Activated CD4-positive, alpha-beta T cell treated with anti-CD3 and anti-CD28 coated beads, Interleukin-2, amount 10 ng/mL, durations not matched to agents 7 days and 5 days (primary cell): ENCODE measurements at regions not wholly inside any gene's neighbourhood (a gene's known extent, or its start where the extent isn't known, plus 50 kb on each side); places are given as distances from the start of the nearest gene placed in this dataset.

Experiments
- CTCF ChIA-PET: fragments of 350-600 bp; sonication (Branson Sonifier 250); formaldehyde crosslinking; loops from one replicate; lab custom pipeline; 2021; ENCODE audit warnings: antibody characterized with exemption; lab: Charles Lee
- POLR2A ChIA-PET: fragments of 350-600 bp; sonication (Branson Sonifier 250); formaldehyde crosslinking; loops from one replicate; lab custom pipeline; 2021; ENCODE audit warnings: antibody characterized with exemption; lab: Charles Lee
- DNase-seq: peaks from one replicate; pipeline ENCODE4 v3.0.0-alpha.2; 2020
- H3K27ac Mint-ChIP-seq: one replicate; pipeline ENCODE4 v1.8.0; 2021; ENCODE audit warnings: mild to moderate bottlenecking, moderate library complexity, mixed read lengths
- H3K27me3 Mint-ChIP-seq: one replicate; pipeline ENCODE4 v1.8.0; 2021; ENCODE audit warnings: mixed read lengths
- H3K36me3 Mint-ChIP-seq: one replicate; pipeline ENCODE4 v1.8.0; 2021; ENCODE audit warnings: low read depth, mixed read lengths
- H3K4me1 Mint-ChIP-seq: one replicate; pipeline ENCODE4 v1.8.0; 2021; ENCODE audit warnings: mixed read lengths
- H3K4me3 Mint-ChIP-seq: one replicate; pipeline ENCODE4 v1.8.0; 2021; ENCODE audit warnings: mild to moderate bottlenecking, moderate library complexity, mixed read lengths
- H3K9me3 Mint-ChIP-seq: one replicate; pipeline ENCODE4 v1.8.0; 2021; ENCODE audit warnings: mixed read lengths

DNA sequence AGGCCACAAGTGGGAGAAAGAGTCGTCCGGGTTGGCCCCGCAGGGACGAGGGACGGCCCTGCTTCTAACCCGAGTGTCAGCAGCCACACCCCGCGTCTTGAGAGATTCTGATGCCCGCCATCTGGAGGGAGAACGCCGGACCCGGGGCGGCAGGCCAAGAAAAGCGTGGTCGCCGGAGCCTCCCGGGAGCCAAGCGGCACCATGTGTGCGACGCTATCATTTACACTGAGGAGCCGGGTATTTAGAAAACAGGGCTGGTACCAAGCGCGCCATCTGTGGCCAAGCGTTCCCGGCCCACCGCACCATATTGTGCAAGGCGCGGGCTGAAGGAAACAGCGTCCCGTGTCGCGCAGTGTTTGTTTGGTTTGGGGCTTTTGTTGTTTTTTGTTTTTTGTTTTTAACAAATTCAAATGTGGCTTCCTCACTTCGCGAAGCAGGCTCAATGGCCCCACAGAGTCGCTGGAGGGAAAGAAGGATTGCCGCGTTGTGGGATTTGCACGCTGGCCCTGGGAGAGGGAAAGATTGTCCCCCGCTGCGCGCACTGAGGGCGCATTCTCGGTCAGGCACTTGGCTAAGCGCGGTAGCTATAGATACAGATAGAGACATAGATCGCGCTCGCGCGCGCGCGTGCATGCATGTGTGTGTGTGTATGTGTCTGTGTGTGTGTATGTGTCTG lies 153.8 kb downstream of the BCL11B start:
- H3K4me1 Mint-ChIP-seq = peaks cover 7% of the 10 kb centered on the region
- H3K36me3 Mint-ChIP-seq = no peaks in the 10 kb centered on the region
- ChIA-PET POLR2A (no interaction called here), CTCF (no interaction called here)
- no peak overlapping the region for H3K27ac Mint-ChIP-seq
- H3K4me3 Mint-ChIP-seq = peak overlapping the region; percentile 8
- peaks cover 15% of the 10 kb centered on the region for H3K27me3 Mint-ChIP-seq
- peaks cover 5% of the 10 kb centered on the region for H3K9me3 Mint-ChIP-seq
- DNase-seq = no peak

DNA sequence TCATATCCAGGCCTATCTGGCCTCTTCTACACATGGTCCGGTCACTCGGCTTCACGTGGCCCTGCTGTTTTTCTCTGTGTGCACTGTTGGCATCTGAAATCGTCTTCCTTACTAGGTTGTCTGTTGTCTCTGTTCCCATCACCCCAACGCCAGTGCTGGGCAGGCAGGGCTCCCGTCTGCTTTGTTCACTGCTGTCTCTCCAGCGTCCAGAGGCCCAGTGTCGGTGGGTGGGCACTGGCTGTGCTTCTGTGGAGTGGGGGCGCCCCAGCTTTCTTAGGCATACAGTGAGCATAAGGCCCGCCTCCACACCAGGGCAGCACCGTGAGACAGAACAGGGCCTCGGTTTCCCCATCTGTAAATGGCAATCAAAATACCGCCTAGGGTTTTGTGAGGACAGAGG lies 153.1 kb downstream of the BCL11B start:
- no peak overlapping the region for H3K4me3 Mint-ChIP-seq
- peaks cover 15% of the 10 kb centered on the region for H3K27me3 Mint-ChIP-seq
- peaks cover 7% of the 10 kb centered on the region for H3K4me1 Mint-ChIP-seq
- ChIA-PET CTCF (no interaction called here), POLR2A (no interaction called here)
- peaks cover under 1% of the 10 kb centered on the region for H3K9me3 Mint-ChIP-seq
- no peaks in the 10 kb centered on the region for H3K36me3 Mint-ChIP-seq
- H3K27ac Mint-ChIP-seq = no peak overlapping the region
- no peak for DNase-seq
